ENCODE measurements at regions not wholly inside any gene's neighbourhood (a gene's known extent, or its start where the extent isn't known, plus 50 kb on each side); places are given as distances from the start of the nearest gene placed in this dataset.

DNA sequence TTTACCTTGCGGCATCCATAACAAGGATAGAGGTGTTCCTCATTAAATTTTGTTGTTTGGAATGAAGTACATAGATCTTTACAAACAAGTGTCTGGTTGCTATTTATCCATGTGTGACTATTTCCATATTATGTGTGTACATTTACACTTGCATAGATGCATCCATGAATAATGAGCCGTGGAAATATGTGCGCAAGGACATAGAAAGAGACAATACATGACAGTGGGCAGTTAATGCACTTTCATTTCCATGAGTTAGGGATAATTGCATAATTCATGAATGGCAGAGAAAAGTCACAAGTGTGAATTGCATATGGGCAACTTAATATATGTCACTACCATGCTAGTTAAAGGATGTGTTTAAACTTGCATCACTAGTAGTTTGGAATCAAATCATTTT, 338.2 kb upstream of the PITX2 start:
- Histone ChIP-seq H3K4me2 (ENCODE audit: insufficient read depth, low read length) (no peak overlapping the region), H3K27me3 (ENCODE audit: insufficient read depth, low read length) (peaks cover 5% of the 10 kb centered on the region), H3K4me3 (ENCODE audit: insufficient read depth, low read length) (no peak overlapping the region), H3K79me2 (ENCODE audit: insufficient read depth, low read length) (no peaks in the 10 kb centered on the region), H3K9me3 (ENCODE audit: low read depth, low read length) (no peaks in the 10 kb centered on the region), H3K4me1 (ENCODE audit: insufficient read depth, low read length) (no peaks in the 10 kb centered on the region), H4K20me1 (ENCODE audit: insufficient read depth, low read length) (no peaks in the 10 kb centered on the region), H3K27ac (ENCODE audit: low read depth, low read length) (no peak overlapping the region), H2AFZ (ENCODE audit: low read length) (no peak overlapping the region), H3K36me3 (ENCODE audit: insufficient read depth, low read length) (no peaks in the 10 kb centered on the region)
- no peak for DNase-seq (ENCODE audit: insufficient read length, low spot score, missing footprints)
- TF ChIP-seq, protein P1, sequence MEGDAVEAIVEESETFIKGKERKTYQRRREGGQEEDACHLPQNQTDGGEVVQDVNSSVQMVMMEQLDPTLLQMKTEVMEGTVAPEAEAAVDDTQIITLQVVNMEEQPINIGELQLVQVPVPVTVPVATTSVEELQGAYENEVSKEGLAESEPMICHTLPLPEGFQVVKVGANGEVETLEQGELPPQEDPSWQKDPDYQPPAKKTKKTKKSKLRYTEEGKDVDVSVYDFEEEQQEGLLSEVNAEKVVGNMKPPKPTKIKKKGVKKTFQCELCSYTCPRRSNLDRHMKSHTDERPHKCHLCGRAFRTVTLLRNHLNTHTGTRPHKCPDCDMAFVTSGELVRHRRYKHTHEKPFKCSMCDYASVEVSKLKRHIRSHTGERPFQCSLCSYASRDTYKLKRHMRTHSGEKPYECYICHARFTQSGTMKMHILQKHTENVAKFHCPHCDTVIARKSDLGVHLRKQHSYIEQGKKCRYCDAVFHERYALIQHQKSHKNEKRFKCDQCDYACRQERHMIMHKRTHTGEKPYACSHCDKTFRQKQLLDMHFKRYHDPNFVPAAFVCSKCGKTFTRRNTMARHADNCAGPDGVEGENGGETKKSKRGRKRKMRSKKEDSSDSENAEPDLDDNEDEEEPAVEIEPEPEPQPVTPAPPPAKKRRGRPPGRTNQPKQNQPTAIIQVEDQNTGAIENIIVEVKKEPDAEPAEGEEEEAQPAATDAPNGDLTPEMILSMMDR (IDR thresholded peaks at IDR 0.05; ENCODE audit: extremely low read depth, low read depth, low read length), result no peak

DNA sequence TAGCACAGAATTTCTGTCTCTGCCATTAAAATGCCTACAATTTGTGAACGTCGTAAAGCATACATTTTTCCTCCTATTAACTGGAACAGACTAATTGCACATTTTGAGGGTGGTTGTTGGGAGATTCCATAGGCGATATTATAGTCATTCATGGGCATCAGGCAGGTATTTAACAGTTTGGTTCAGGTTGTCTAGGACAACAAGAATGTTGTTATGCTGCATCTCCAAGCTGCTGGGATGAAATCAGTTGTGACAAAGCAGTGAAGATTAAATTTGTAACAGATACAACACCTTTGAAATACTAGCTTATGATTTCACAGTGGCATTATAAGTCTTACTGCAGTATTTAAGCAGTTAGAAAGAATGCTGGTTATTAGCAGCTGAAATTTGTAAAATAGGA, 339.7 kb upstream of the PITX2 start:
- peaks cover 5% of the 10 kb centered on the region for H3K27me3 ChIP-seq (ENCODE audit: insufficient read depth, low read length)
- no peak overlapping the region for H3K4me3 ChIP-seq (ENCODE audit: insufficient read depth, low read length)
- no peak overlapping the region for H3K27ac ChIP-seq (ENCODE audit: low read depth, low read length)
- H2AFZ ChIP-seq (ENCODE audit: low read length), result no peak overlapping the region
- no peaks in the 10 kb centered on the region for H4K20me1 ChIP-seq (ENCODE audit: insufficient read depth, low read length)
- no peak overlapping the region for H3K4me2 ChIP-seq (ENCODE audit: insufficient read depth, low read length)
- no peaks in the 10 kb centered on the region for H3K36me3 ChIP-seq (ENCODE audit: insufficient read depth, low read length)
- no peaks in the 10 kb centered on the region for H3K9me3 ChIP-seq (ENCODE audit: low read depth, low read length)
- DNase-seq (ENCODE audit: insufficient read length, low spot score, missing footprints), result no peak
- TF ChIP-seq, protein P1 (IDR thresholded peaks at IDR 0.05; ENCODE audit: extremely low read depth, low read depth, low read length), result no peak
- H3K79me2 ChIP-seq (ENCODE audit: insufficient read depth, low read length), result no peaks in the 10 kb centered on the region
- H3K4me1 ChIP-seq (ENCODE audit: insufficient read depth, low read length), result no peaks in the 10 kb centered on the region

DNA sequence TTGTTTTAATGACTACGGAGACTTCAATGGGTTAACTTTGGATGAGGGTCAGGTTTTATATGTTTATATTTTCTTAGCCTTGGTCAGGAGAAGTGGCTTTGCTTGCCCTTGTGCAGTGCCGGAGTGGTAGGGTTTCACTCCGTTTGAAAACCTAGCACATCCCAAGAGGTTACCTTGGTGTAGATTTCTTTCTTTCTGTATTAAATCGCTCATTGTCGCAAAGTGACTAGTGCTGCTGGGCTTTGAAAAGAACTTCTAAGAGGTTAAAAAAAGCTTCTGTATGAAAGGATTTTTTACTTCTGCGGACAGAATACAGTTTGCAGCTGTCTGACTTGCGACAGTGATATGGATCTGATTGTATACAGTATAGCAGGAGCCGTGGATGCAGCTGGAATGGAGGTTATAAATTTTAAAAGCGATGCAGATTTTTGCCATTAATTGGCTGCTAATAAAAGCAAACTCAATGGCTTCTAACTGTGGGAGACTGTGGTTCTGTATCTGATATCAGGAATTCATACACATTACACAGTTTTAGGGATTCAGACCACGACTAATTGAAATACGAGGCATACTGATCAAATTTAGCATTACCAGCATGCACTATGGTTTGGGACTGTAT, 340.9 kb upstream of the PITX2 start:
- Histone ChIP-seq H3K36me3 (ENCODE audit: insufficient read depth, low read length) (no peaks in the 10 kb centered on the region), H3K27me3 (ENCODE audit: insufficient read depth, low read length) (peaks cover 5% of the 10 kb centered on the region), H3K79me2 (ENCODE audit: insufficient read depth, low read length) (no peaks in the 10 kb centered on the region), H3K4me3 (ENCODE audit: insufficient read depth, low read length) (no peak overlapping the region), H3K9me3 (ENCODE audit: low read depth, low read length) (no peaks in the 10 kb centered on the region), H4K20me1 (ENCODE audit: insufficient read depth, low read length) (no peaks in the 10 kb centered on the region), H3K4me1 (ENCODE audit: insufficient read depth, low read length) (no peaks in the 10 kb centered on the region), H3K4me2 (ENCODE audit: insufficient read depth, low read length) (no peak overlapping the region), H2AFZ (ENCODE audit: low read length) (no peak overlapping the region), H3K27ac (ENCODE audit: low read depth, low read length) (no peak overlapping the region)
- DNase-seq (ENCODE audit: insufficient read length, low spot score, missing footprints), result no peak
- TF ChIP-seq, protein P1 (IDR thresholded peaks at IDR 0.05; ENCODE audit: extremely low read depth, low read depth, low read length), result no peak

DNA sequence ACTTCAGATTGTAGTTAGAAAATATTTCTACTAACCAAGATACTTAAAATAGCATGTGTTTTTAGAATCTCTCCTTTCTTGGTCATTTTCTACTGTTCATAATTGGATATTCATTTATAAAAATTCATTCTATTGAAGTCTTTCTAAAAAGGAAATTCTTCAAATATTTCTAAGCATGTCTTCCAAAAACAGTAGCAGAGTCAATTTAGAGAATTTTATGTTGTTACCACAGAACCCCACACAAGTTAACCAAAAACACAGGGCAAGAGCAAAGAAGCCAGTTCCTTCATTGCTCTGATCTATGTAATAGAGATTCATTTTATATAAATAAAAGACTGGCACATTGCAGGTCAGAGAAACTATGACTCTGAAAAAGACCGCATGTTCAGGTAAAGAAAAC, 345.1 kb upstream of the PITX2 start:
- no peaks in the 10 kb centered on the region for H3K79me2 ChIP-seq (ENCODE audit: insufficient read depth, low read length)
- H3K4me2 ChIP-seq (ENCODE audit: insufficient read depth, low read length), result no peak overlapping the region
- TF ChIP-seq, protein P1 (IDR thresholded peaks at IDR 0.05; ENCODE audit: extremely low read depth, low read depth, low read length), result no peak
- no peak overlapping the region for H2AFZ ChIP-seq (ENCODE audit: low read length)
- no peak overlapping the region for H3K4me3 ChIP-seq (ENCODE audit: insufficient read depth, low read length)
- no peaks in the 10 kb centered on the region for H3K4me1 ChIP-seq (ENCODE audit: insufficient read depth, low read length)
- no peak for DNase-seq (ENCODE audit: insufficient read length, low spot score, missing footprints)
- peaks cover 8% of the 10 kb centered on the region for H3K27me3 ChIP-seq (ENCODE audit: insufficient read depth, low read length)
- H3K36me3 ChIP-seq (ENCODE audit: insufficient read depth, low read length), result no peaks in the 10 kb centered on the region
- H3K27ac ChIP-seq (ENCODE audit: low read depth, low read length), result no peak overlapping the region
- no peaks in the 10 kb centered on the region for H4K20me1 ChIP-seq (ENCODE audit: insufficient read depth, low read length)
- H3K9me3 ChIP-seq (ENCODE audit: low read depth, low read length), result no peaks in the 10 kb centered on the region

Data from osteoblast (primary cell).